ENCODE measurements at regions not wholly inside any gene's neighbourhood (a gene's known extent, or its start where the extent isn't known, plus 50 kb on each side); places are given as distances from the start of the nearest gene placed in this dataset.

DNA sequence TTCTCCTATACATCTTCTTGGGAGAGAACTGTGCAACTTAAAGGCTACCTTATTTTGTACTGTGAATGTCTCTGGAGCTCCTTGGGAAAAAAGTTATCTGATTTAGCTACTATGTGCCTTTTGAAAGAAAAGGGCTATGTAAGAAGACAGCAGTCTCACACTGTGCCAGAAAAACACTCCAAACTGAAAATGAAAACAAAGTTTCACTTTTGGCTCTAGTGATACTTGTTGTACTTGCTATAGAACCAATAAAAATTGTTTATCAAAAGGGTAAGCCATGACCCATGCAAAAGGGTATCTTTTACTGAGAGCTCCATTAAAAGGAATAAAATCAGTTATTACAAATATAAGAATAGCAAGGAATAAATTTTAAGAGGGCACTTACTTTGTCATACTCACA, 2270.0 kb downstream of the ARAP2 start:
- TF ChIP-seq, protein P1, sequence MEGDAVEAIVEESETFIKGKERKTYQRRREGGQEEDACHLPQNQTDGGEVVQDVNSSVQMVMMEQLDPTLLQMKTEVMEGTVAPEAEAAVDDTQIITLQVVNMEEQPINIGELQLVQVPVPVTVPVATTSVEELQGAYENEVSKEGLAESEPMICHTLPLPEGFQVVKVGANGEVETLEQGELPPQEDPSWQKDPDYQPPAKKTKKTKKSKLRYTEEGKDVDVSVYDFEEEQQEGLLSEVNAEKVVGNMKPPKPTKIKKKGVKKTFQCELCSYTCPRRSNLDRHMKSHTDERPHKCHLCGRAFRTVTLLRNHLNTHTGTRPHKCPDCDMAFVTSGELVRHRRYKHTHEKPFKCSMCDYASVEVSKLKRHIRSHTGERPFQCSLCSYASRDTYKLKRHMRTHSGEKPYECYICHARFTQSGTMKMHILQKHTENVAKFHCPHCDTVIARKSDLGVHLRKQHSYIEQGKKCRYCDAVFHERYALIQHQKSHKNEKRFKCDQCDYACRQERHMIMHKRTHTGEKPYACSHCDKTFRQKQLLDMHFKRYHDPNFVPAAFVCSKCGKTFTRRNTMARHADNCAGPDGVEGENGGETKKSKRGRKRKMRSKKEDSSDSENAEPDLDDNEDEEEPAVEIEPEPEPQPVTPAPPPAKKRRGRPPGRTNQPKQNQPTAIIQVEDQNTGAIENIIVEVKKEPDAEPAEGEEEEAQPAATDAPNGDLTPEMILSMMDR (conservative IDR thresholded peaks at IDR 0.05 in 1 of 2, IDR thresholded peaks at IDR 0.05 in 1 of 2; ENCODE audit: low read depth in 1 of 2, low read length in 2 of 2), result no peak
- TF ChIP-seq EZH2 (IDR thresholded peaks at IDR 0.05; ENCODE audit: low read length, missing control alignments), result no peak

Data from fibroblast of lung (primary cell).